H1 (cell line): ENCODE measurements at regions not wholly inside any gene's neighbourhood (a gene's known extent, or its start where the extent isn't known, plus 50 kb on each side); places are given as distances from the start of the nearest gene placed in this dataset.

ENCODE experiments used
- CTCF ChIA-PET: fragments of 300-600 bp; sonication (Branson Sonifier 250); formaldehyde crosslinking; loops from one replicate; lab custom pipeline; 2021; ENCODE audit not compliant: partially characterized antibody; lab: Charles Lee
- POLR2A ChIA-PET: fragments of 300-600 bp; sonication (Branson Sonifier 250); formaldehyde crosslinking; loops from one replicate; lab custom pipeline; 2021; ENCODE audit warnings: inconsistent platforms; ENCODE audit not compliant: partially characterized antibody; lab: Charles Lee
- DNase-seq, 2 experiments: peaks; one replicate each; pipeline versions ENCODE4 v3.0.0 to v3.0.0-alpha.2; 2010 to 2022; ENCODE audit warnings: low spot score in 2 of 2, low read depth in 1 of 2, mixed read lengths in 1 of 2
- FAIRE-seq: peaks from 2 replicates; lab custom pipeline; 2011; peaks lifted over from hg19 to GRCh38; lab: Jason Lieb, UNC
- H2AFZ ChIP-seq: 2 replicates; pipeline ENCODE4 v1.8.1; 2012; ENCODE audit warnings: low read length, inconsistent platforms
- H2AK5ac ChIP-seq: 2 replicates; pipeline ENCODE4 v1.6.1; 2013; ENCODE audit warnings: low read depth, low read length
- H2BK120ac ChIP-seq: replicated peaks from 2 replicates; pipeline ENCODE3; 2013; ENCODE audit warnings: low read depth, low read length, inconsistent platforms
- H2BK12ac ChIP-seq: 2 replicates; pipeline ENCODE4 v1.6.1; 2013; ENCODE audit warnings: low read depth, low read length
- H2BK15ac ChIP-seq: 2 replicates; pipeline ENCODE4 v1.6.1; 2013; ENCODE audit warnings: low read length
- H2BK20ac ChIP-seq: 2 replicates; pipeline ENCODE4 v1.6.1; 2013; ENCODE audit warnings: low read length
- H2BK5ac ChIP-seq: 2 replicates; pipeline ENCODE4 v1.6.1; 2013; ENCODE audit warnings: low read depth, low read length
- H3K14ac ChIP-seq: 2 replicates; pipeline ENCODE4 v1.6.1; 2013; ENCODE audit warnings: inconsistent platforms; ENCODE audit not compliant: insufficient read length
- H3K18ac ChIP-seq: 2 replicates; pipeline ENCODE4 v1.6.1; 2013; ENCODE audit warnings: low read length; ENCODE audit errors: extremely low read depth
- H3K23ac ChIP-seq: 2 replicates; pipeline ENCODE4 v1.6.1; 2013; ENCODE audit warnings: inconsistent platforms; ENCODE audit not compliant: insufficient read length
- H3K23me2 ChIP-seq: 2 replicates; pipeline ENCODE4 v1.6.1; 2013; ENCODE audit warnings: low read depth, low read length
- H3K27ac ChIP-seq: 2 replicates; pipeline ENCODE4 v1.6.1; 2011; ENCODE audit warnings: low read depth, low read length, inconsistent platforms
- H3K27me3 ChIP-seq, 4 experiments: replicated peaks in 1 of 4; 1 replicate in 1 of 4; 2 replicates in 3 of 4; pipeline versions ENCODE4 v1.6.1 to v1.8.1; 2011 to 2013; ENCODE audit warnings: low read length in 3 of 4, mild to moderate bottlenecking in 3 of 4, inconsistent platforms in 2 of 4, mixed read lengths in 2 of 4, moderate library complexity in 1 of 4; ENCODE audit not compliant: control insufficient read depth in 3 of 4, insufficient read depth in 3 of 4; ENCODE audit errors: extremely low read depth in 1 of 4
- H3K36me3 ChIP-seq, 4 experiments: 2 replicates each; pipeline versions ENCODE4 v1.6.1 to v1.8.1; 2011 to 2013; ENCODE audit warnings: mild to moderate bottlenecking in 4 of 4, low read length in 3 of 4, moderate library complexity in 2 of 4, control low read depth in 1 of 4, inconsistent platforms in 1 of 4; ENCODE audit not compliant: insufficient read depth in 4 of 4, control insufficient read depth in 2 of 4
- H3K4ac ChIP-seq: replicated peaks from 2 replicates; pipeline ENCODE3; 2013; ENCODE audit warnings: low read length, low read depth, mixed read lengths, inconsistent platforms; ENCODE audit not compliant: insufficient read length
- H3K4me1 ChIP-seq, 4 experiments: replicated peaks in 1 of 4; 1 replicate in 1 of 4; 2 replicates in 3 of 4; pipeline versions ENCODE4 v1.6.1 to v1.8.1; 2011 to 2013; ENCODE audit warnings: low read length in 3 of 4, inconsistent platforms in 2 of 4, mixed read lengths in 1 of 4; ENCODE audit not compliant: insufficient read depth in 4 of 4, control insufficient read depth in 3 of 4
- H3K4me2 ChIP-seq, 2 experiments: 2 replicates each; pipeline versions ENCODE4 v1.6.1 to v1.8.1; 2011 to 2013; ENCODE audit warnings: low read depth in 2 of 2, low read length in 2 of 2, control low read depth in 1 of 2, inconsistent platforms in 1 of 2, mild to moderate bottlenecking in 1 of 2; ENCODE audit not compliant: insufficient read depth in 1 of 2
- H3K4me3 ChIP-seq, 4 experiments: fragments of 200-600, 300-600 bp in 1 of 4; sonication (generic), shearing (Covaris generic), sonication (Bioruptor Twin) in 1 of 4; 2 replicates each; pipeline versions ENCODE4 v1.5.1 to v1.8.1; 2011 to 2016; ENCODE audit warnings: low read length in 4 of 4, low read depth in 3 of 4, control low read depth in 2 of 4, inconsistent platforms in 2 of 4, mild to moderate bottlenecking in 2 of 4, mixed read lengths in 1 of 4, moderate library complexity in 1 of 4; ENCODE audit not compliant: insufficient read depth in 2 of 4; ENCODE audit errors: extremely low read depth in 1 of 4
- H3K56ac ChIP-seq: replicated peaks from 2 replicates; pipeline ENCODE3; 2013; ENCODE audit warnings: low read depth, mild to moderate bottlenecking, mixed read lengths, low read length, inconsistent platforms; ENCODE audit not compliant: insufficient read length
- H3K79me1 ChIP-seq: 2 replicates; pipeline ENCODE4 v1.6.1; 2013; ENCODE audit warnings: low read depth, low read length, control low read depth
- H3K79me2 ChIP-seq, 2 experiments: 2 replicates each; pipeline versions ENCODE4 v1.6.1 to v1.8.1; 2012 to 2013; ENCODE audit warnings: low read length in 2 of 2, mild to moderate bottlenecking in 2 of 2, inconsistent platforms in 1 of 2; ENCODE audit not compliant: insufficient read depth in 2 of 2, control insufficient read depth in 1 of 2
- H3K9ac ChIP-seq, 4 experiments: replicated peaks in 1 of 4; 1 replicate in 1 of 4; 2 replicates in 3 of 4; pipeline versions ENCODE4 v1.6.1 to v1.8.1; 2011 to 2013; ENCODE audit warnings: low read depth in 3 of 4, low read length in 3 of 4, control low read depth in 2 of 4, mild to moderate bottlenecking in 2 of 4, moderate library complexity in 2 of 4, inconsistent platforms in 1 of 4; ENCODE audit errors: extremely low read depth in 1 of 4
- H3K9me3 ChIP-seq, 2 experiments: 2 replicates each; pipeline versions ENCODE4 v1.6.1 to v1.8.1; 2012 to 2013; ENCODE audit warnings: mild to moderate bottlenecking in 2 of 2, moderate library complexity in 2 of 2, control low read depth in 1 of 2, inconsistent platforms in 1 of 2, low read depth in 1 of 2, low read length in 1 of 2, mixed read lengths in 1 of 2; ENCODE audit not compliant: insufficient read depth in 2 of 2
- H4K20me1 ChIP-seq, 2 experiments: replicated peaks in 1 of 2; 2 replicates each; pipeline versions ENCODE3 to v1.8.1; 2011 to 2013; ENCODE audit warnings: inconsistent platforms in 2 of 2, low read length in 2 of 2, mild to moderate bottlenecking in 1 of 2; ENCODE audit not compliant: insufficient read depth in 2 of 2, control insufficient read depth in 1 of 2
- H4K5ac ChIP-seq: 2 replicates; pipeline ENCODE4 v1.6.1; 2013; ENCODE audit warnings: low read length, low read depth, mixed read lengths, inconsistent platforms; ENCODE audit not compliant: insufficient read length
- H4K8ac ChIP-seq: 2 replicates; pipeline ENCODE4 v1.8.0; 2013; ENCODE audit warnings: mild to moderate bottlenecking, moderate library complexity, low read length, inconsistent platforms; ENCODE audit not compliant: insufficient read depth; ENCODE audit errors: extremely low read depth
- H4K91ac ChIP-seq: replicated peaks from 2 replicates; pipeline ENCODE3; 2013; ENCODE audit warnings: low read length, mixed read lengths, inconsistent platforms; ENCODE audit not compliant: insufficient read length
- KDM5A ChIP-seq: fragments of 200-600 bp; IDR thresholded peaks from 2 replicates; pipeline ENCODE4 v1.7.1; 2012; ENCODE audit warnings: mild to moderate bottlenecking, low read length, inconsistent platforms, mixed read lengths
- WGBS, 2 experiments: shearing (Covaris generic) in 1 of 2; methylation state at CpG; one replicate each; pipeline versions ENCODE4 v1.1.6 to v1.1.7; 2013 to 2015; ENCODE audit warnings: low lambda C conversion rate in 2 of 2, mixed read lengths in 2 of 2, inconsistent platforms in 1 of 2, low coverage in 1 of 2, missing lambda C conversion rate in 1 of 2; ENCODE audit not compliant: insufficient replicate concordance in 2 of 2, insufficient coverage in 1 of 2, insufficient read length in 1 of 2; ENCODE audit errors: extremely low coverage in 1 of 2, missing lambda C conversion rate in 1 of 2; 5-methylcytosine and 5-hydroxymethylcytosine counted together

DNA sequence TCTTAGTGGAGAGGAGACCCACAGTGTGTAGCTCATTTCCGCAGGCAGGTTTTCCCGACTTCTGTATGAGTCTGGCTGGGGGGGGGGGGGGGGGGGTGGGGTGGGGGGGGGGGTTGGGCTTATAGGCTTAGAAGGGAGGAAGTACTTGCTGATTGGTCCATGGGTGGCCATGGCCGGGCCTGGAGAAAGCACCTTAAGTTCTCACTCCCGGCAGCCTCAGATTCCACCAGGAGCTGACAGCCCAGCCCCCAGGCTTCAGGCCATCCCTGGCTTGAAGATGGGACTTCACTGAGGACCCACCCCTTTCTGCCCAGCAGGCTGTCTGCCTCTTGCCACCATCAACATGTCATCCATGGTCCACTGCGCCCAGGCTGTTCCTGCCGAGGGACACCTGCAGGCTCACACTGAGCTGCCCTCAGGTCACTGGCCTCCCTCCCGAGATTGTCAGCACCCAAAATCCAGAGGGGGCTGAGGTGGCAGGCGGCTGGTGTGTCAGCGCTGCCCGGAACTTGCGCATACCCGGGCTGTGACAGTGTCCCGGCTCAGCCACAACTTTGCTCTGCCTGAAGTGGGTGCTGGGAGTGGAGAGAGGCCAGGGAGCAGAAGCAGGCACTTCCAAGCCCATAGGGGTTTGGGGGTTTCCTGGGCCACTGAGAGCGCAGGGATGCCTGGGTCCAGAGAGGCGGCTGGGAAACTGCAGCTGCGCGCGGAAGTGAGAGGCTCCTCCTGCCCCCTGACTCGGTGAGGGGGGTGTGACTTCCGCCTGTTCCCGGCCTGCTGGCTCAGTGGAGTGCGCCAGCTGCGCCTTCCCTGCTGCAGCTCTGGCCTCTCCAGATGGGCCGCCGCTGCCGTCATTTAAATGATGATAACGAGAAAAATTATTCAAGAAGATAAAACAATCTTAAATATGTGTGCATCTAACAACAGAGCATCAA, 256.1 kb downstream of the RPRM start:
- H3K23ac ChIP-seq: no peak overlapping the region
- no peak overlapping the region for H4K91ac ChIP-seq
- CTCF ChIA-PET: interaction anchor here (0.7 to 1.4 kb wide), 4 partner anchors 9 to 298 kb away, joined by 3 read pairs; no protein-coding TSS in a partner anchor
- no peak overlapping the region for H2BK15ac ChIP-seq
- no peak overlapping the region for H2BK12ac ChIP-seq
- H4K5ac ChIP-seq: no peak overlapping the region
- no peaks in the 10 kb centered on the region for H3K4me1 ChIP-seq
- H3K4ac ChIP-seq: no peak overlapping the region
- H3K23me2 ChIP-seq: no peaks in the 10 kb centered on the region
- no peak overlapping the region for H2BK20ac ChIP-seq
- no peak overlapping the region for H2BK120ac ChIP-seq
- H3K9me3 ChIP-seq: peaks cover 4% of the 10 kb centered on the region in 2 experiments; a peak in 2 of 4 replicates
- H3K79me2 ChIP-seq: no peaks in the 10 kb centered on the region
- no peak overlapping the region for H2BK5ac ChIP-seq
- H3K18ac ChIP-seq: no peak overlapping the region
- H3K4me3 ChIP-seq: no peak overlapping the region
- H4K8ac ChIP-seq: peak overlapping the region; percentile 21; the same call in 1 of the 2 replicates
- no peak overlapping the region for H3K27ac ChIP-seq
- peak overlapping the region; percentile 76; the same call in 1 of the 2 replicates for H2AFZ ChIP-seq
- no peak overlapping the region for H3K4me2 ChIP-seq
- H4K20me1 ChIP-seq: no peaks in the 10 kb centered on the region
- DNase-seq: no peak
- H3K56ac ChIP-seq: no peak overlapping the region
- TF ChIP-seq KDM5A: no peak
- TF ChIP-seq, all 59 proteins: peak for 0
- H3K36me3 ChIP-seq: no peaks in the 10 kb centered on the region
- no peak overlapping the region for H2AK5ac ChIP-seq
- 89% methylated on average over 20 of the region's 27 CpGs; no CpG with 5 or more reads in 1 of the 2 experiments for WGBS, 2 experiments
- no peaks in the 10 kb centered on the region for H3K79me1 ChIP-seq
- H3K9ac ChIP-seq: no peak overlapping the region
- H3K27me3 ChIP-seq: no peaks in the 10 kb centered on the region
- POLR2A ChIA-PET: no interaction called here
- no peak overlapping the region for H3K14ac ChIP-seq
- FAIRE-seq: no peak
